Loucy (cell line): ENCODE measurements at regions not wholly inside any gene's neighbourhood (a gene's known extent, or its start where the extent isn't known, plus 50 kb on each side); places are given as distances from the start of the nearest gene placed in this dataset.

Experiments used
- CTCF ChIP-seq: fragments of 200-600 bp; sonication (generic); conservative IDR thresholded peaks from 2 replicates; pipeline ENCODE4 v1.5.1; 2014; ENCODE audit warnings: mild to moderate bottlenecking, antibody characterized with exemption, low read length
- EZH2phosphoT487 ChIP-seq: fragments of 200-600 bp; IDR thresholded peaks from 2 replicates; pipeline ENCODE4 v1.6.1; 2018; ENCODE audit warnings: antibody characterized with exemption, mild to moderate bottlenecking, moderate library complexity, borderline replicate concordance

- TF ChIP-seq CTCF (no peak), EZH2phosphoT487 (no peak)
Observed at GRCh38 chr1:228894442-228894989, 159.2 kb downstream of the RHOU start.
